ENCODE measurements at regions not wholly inside any gene's neighbourhood (a gene's known extent, or its start where the extent isn't known, plus 50 kb on each side); places are given as distances from the start of the nearest gene placed in this dataset.
"Not testable (repeated sequence)": the region's sequence is repeated elsewhere in the genome, so short reads cannot be mapped to it uniquely, and the experiment has no call there.

DNA sequence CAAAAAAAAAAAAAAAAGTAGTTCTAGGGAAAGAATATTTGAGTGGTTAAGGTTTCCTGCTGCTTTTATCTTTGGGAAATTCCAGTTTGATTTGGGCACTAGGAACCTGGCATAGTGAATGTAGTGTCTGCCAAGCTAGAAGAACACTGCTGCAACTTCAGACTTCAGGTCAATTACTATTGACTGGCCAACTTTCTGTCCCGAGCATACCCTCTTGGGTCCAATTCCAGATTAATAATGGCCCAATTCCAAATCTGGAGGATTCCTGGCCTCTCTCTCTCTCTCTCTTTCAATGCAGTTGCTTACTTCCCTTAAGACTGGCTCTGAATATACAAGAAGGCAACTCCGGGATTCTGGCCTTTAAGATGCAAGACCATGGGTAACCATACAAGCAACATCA, 74.9 kb downstream of the ANKEF1 start:
- ATAC-seq (no peak), DNase-seq (no peak)
- intact Hi-C loops (cut with micrococcal nuclease) = no loop called here

DNA sequence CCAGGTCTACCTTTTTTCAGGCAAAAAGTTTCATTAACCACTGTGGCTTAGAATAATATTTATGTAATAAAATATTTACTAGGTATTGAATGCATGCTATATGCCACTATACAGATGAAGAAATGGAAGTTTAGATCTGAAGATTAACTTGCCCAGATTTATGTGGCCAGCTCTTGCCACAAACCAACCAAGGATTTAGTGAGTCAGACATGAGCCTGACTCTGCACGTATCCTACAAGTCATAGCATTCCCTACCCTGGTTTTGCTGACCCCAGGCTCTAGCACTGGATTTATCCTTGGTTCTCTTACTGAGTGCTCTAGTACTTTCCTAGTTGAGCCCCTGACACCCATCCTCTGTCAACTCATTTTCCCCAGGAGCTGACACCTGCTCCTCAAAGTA, 75.4 kb downstream of the ANKEF1 start:
- ATAC-seq = no peak
- DNase-seq = no peak
- intact Hi-C loops (cut with micrococcal nuclease) = no loop called here

DNA sequence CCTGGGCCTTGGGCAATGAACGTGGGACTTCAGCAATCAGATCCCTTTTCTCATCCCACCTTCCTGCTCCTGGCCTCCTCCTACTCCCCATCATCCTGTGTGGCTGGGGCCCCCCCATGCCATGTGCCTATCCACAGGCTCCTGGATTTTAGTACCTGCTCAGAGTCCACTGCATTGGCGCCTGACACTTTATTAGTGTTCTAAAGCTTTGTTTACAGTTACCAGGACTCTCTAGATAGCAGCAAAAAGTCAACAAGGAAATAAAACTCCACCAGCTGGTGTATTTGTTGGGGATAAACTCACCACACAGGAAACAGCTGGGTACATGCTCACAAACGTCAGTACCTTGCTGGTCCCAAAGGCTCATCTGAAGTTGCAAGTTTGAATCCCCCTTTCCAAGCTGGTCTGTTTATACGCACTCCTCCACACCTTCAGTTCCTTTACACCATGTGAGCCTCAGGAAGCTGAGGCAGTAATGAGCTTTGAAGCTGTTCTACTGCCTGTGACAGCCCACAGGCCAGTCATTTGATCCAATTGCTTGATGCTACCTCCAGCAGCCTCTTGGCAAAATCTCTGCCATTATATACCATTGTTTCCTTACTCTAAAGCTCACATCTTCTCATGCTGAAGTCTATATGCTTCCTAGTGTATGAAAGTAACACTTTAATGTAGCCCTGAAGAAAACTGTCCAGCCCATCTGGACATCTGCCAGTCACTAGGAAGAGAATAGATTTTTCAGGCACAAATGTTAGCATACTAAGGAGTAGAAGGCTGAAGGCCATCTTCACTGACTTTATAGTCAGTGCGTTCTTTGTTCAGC, 76.6 kb downstream of the ANKEF1 start:
- intact Hi-C loops (cut with micrococcal nuclease) = no loop called here
- DNase-seq (no peak), ATAC-seq (no peak)

GRCh38 chr20:10111959-10112250, 77.1 kb downstream of the ANKEF1 start:
- intact Hi-C loops (cut with micrococcal nuclease) = no loop called here
- DNase-seq (no peak), ATAC-seq (no peak)

DNA sequence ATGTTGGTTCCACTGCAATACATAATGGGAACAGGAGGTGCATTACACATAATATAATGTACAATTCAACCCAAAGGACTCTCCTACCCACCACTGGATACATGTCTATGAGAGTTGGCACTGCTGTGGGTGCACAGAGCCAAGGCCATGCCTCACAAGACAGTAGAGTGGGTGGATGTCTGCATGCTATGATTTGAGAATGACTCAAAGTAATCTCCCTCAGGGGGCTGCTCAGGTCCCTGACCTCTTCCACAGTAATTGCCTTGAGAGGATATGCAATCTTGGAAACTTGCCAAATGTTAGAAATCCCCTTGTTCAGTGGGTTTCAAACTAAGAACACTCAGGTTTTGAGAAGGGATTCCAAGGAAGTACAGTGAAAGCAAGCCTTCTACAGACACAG, 79.0 kb downstream of the ANKEF1 start:
- intact Hi-C loops (cut with micrococcal nuclease) = no loop called here
- DNase-seq (no peak), ATAC-seq (no peak)

DNA sequence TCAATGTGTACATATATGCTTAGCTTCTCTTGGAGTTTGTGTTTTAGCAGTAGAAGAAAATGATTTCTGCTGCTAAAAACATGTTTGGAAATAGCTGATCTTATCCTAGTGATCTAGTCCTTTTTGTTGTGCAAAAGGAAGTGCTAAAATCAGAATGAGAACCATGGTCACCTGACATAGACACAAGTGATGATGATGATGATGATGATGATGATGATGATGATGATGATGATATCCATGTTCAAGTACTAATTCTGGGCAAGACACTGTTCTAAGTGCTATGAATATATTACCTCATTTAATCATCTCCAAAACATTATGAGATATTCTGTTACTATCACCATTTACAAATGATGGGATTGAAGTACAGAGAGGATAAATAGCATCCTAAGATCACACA, 79.8 kb downstream of the ANKEF1 start:
- DNase-seq = no peak
- intact Hi-C loops (cut with micrococcal nuclease) = no loop called here
- ATAC-seq = no peak

- intact Hi-C loops (cut with micrococcal nuclease) = no loop called here
- no peak for ATAC-seq
- no peak for DNase-seq
Measured at GRCh38 chr20:10115021-10115420, 80.2 kb downstream of the ANKEF1 start.

- intact Hi-C loops (cut with micrococcal nuclease) = no loop called here
- DNase-seq = no peak
- no peak for ATAC-seq
Measured at GRCh38 chr20:10119336-10119735, 84.5 kb downstream of the ANKEF1 start.

DNA sequence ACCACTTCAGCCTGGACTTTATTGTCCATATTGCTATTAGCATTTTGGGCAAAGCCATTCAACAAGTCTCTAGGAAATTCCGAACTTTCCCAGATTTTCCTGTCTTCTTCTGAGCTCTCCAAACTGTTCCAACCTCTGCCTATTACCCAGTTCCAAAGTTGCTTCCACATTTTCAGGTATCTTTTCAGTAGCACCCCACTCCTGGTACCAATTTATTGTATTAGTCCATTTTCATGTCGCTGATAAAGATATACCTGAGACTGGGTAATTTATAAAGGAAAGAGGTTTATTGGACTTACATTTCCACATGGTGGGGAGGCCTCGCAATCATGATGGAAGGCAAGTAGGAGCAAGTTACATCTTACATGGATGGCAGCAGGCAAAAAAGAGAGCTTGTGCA, 90.1 kb downstream of the ANKEF1 start:
- DNase-seq; intact Hi-C loops (cut with micrococcal nuclease); ATAC-seq: not testable (repeated sequence)

DNA sequence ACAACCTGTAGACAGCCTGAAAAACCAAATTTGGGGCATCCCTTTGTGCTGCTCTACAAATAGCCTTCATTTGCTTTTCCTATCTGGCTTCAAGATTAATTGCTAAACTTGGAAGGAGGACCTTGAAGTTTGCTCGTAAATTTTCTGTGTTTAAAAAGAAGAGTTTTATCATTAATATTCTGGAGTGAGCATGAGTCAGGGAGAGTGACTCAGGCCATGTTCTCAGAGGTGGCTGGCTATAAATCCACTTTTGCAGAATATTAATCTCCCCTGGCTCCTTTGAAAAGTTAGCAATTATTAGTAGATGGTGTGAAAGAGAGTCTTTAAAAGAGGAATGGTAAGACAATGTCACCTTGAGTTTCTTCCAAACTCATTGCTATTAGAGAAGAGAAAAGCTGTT, 91.0 kb downstream of the ANKEF1 start:
- intact Hi-C loops (cut with micrococcal nuclease) = no loop called here
- DNase-seq (no peak), ATAC-seq (no peak)

GRCh38 chr20:10129749-10130148, 88.9 kb upstream of the SNAP25 start:
- no peak for DNase-seq
- intact Hi-C loops (cut with micrococcal nuclease) = no loop called here
- ATAC-seq = no peak

GRCh38 chr20:10131732-10132345, 86.8 kb upstream of the SNAP25 start:
- peak; percentile 82 for DNase-seq
- peak; percentile 100 for ATAC-seq
- intact Hi-C loops (cut with micrococcal nuclease) = no loop called here

GRCh38 chr20:10132387-10132786, 86.2 kb upstream of the SNAP25 start:
- DNase-seq (no peak), ATAC-seq (no peak)
- intact Hi-C loops (cut with micrococcal nuclease) = no loop called here

DNA sequence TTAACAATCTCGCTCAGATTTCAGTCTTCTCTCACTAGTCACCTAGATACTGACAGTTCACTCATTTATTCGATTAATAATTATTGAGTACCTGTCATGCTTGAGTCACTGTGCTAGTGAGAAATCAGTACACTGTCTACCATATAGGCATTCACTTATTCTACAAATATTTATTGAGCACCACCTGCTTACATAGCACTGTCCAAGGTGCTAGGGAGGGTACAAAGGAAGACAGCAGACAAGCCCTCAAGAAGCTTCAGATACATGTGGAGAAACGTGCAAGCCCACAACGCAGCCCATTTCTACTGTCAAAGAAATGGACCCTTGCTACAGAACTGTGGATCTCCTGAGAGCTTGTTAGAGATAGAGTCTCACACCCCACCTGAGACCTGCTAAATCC, 85.1 kb upstream of the SNAP25 start:
- ATAC-seq (no peak), DNase-seq (no peak)
- intact Hi-C loops (cut with micrococcal nuclease) = no loop called here

DNA sequence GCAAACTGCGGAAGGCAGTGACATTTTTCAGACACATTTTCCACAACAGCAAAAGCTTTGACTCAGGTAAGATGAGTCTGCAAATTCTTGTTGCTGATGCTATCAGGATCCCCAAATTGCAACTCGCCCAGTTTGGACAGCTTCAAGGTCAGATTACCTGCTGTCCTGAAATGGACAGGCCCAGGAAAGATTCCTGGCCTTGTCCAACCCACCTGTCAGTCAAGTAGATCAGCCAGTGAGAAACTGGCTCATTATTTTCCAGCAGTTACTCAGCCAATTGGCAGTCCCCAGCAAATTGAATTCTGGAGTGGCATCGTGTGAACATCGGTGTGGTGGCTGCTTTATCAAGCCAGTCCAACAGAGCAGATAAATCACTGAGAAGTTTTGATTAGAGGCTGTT, 84.5 kb upstream of the SNAP25 start:
- intact Hi-C loops (cut with micrococcal nuclease) = no loop called here
- ATAC-seq = no peak

DNA sequence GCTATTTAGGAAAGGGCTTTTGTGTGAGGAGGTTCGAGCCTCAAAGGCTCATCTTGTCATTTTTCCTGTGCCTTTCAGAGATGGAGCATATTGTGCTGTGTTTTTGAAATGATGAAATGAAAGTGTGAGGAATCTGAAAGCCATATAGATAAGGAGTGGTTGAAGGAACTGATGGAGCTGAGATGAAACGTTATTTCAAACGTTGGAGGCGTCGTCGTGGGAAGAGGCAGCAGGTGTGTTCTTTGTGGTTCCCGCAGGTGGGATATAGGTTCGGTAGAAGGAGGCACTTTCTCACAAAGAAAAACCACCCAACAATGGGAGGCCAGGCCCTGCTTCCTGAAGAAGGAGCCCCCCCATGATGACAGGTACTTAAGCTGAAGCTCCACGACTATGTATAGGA, 83.2 kb upstream of the SNAP25 start:
- DNase-seq (no peak), ATAC-seq (no peak)
- intact Hi-C loops (cut with micrococcal nuclease) = no loop called here

More for the DNA sequence above, 84.5 kb upstream of the SNAP25 start:
- no peak for DNase-seq

- intact Hi-C loops (cut with micrococcal nuclease) = no loop called here
- no peak for ATAC-seq
- no peak for DNase-seq
Measured at GRCh38 chr20:10137032-10137431, 81.6 kb upstream of the SNAP25 start.

DNA sequence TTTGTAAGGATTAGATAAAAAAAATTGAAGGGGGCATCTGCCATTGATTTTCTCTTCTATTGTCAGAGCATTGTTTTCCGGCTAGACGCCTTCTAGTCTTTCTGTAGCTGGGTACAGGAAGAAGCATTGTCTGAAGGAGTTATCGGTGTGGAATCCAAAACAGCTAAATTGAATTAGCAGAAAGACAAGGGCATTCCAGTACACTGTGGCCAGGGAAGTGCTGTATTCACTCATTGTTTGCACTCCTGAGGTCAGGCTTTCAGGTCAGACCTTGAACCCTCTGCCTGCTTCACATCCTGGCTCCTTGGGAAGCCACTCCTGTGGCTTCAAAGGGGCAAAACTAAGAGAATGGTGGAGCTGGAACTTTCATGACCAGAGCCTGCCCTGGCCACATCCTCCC, 81.1 kb upstream of the SNAP25 start:
- ATAC-seq (peak; percentile 47), DNase-seq (no peak)
- intact Hi-C loops (cut with micrococcal nuclease) = no loop called here

GRCh38 chr20:10157549-10157948, 61.1 kb upstream of the SNAP25 start:
- intact Hi-C loops (cut with micrococcal nuclease) = no loop called here

DNA sequence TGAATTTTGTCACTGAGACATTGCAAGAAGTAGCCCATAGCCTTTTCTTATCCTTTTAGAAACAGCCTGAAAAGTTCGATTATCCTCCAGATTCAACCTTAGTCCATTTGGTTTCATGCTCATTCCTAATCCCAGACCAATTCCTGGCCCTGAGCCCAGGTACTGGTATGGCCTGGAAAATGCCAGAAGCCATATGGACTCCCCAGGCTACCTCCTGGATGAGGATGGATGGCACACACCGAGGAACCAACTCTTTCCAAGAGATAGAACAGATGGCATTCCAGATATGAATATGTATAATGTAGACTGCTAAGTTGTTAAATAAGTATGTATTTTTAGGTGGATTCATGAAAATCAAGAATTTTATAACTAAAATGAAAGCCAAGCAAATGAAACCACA, 51.6 kb upstream of the SNAP25 start:
- intact Hi-C loops (cut with micrococcal nuclease) = no loop called here
- ATAC-seq (no peak), DNase-seq (no peak)

More at GRCh38 chr20:10157549-10157948, 61.1 kb upstream of the SNAP25 start:
- ATAC-seq = no peak
- no peak for DNase-seq

DNA sequence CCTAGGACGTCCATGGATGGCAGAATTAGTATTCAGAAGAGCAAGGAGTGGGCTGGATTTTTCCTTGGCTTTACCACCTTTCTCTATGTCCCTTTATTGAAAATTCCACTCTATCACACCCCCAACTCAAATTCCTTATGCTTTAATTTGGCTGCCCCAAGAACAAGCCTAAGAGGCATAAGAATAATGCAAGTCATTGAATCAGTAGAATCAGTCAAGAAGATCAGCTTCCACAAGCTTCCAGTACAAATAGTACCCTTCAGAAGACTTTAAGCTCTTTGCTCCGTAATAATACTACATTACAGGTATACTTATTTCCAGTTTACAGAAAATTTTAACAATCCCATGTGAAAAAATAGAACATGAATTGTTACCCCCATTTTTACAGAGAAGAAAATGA, 51.0 kb upstream of the SNAP25 start:
- ATAC-seq (no peak), DNase-seq (no peak)
- intact Hi-C loops (cut with micrococcal nuclease) = no loop called here
